Natural killer cell (primary cell): ENCODE measurements at regions not wholly inside any gene's neighbourhood (a gene's known extent, or its start where the extent isn't known, plus 50 kb on each side); places are given as distances from the start of the nearest gene placed in this dataset.
"Not testable (repeated sequence)": the region's sequence is repeated elsewhere in the genome, so short reads cannot be mapped to it uniquely, and the experiment has no call there.

Experiments
- ATAC-seq, 3 donors: fragments of 150-1000 bp in 2 of 3; fragments of 200-7000 bp in 1 of 3; cut with Tn5 transposase; 1 replicate in 1 of 3; 2 replicates in 2 of 3; pipeline ENCODE4 v1.10.0; 2021; ENCODE audit warnings: mild to moderate bottlenecking in 2 of 3, moderate library complexity in 2 of 3
- DNase-seq, 2 donors: peaks; one replicate each; pipeline versions ENCODE4 v3.0.0 to v3.0.0-alpha.2; 2013 to 2021; ENCODE audit warnings: mixed read lengths in 1 of 2
- H3K27ac ChIP-seq: one replicate; pipeline ENCODE4 v1.5.1; 2013; ENCODE audit warnings: mild to moderate bottlenecking, low read length
- H3K27me3 ChIP-seq: one replicate; pipeline ENCODE4 v1.6.1; 2013; ENCODE audit warnings: low read length; ENCODE audit not compliant: control insufficient read depth, insufficient read depth
- H3K36me3 ChIP-seq: one replicate; pipeline ENCODE4 v1.6.1; 2013; ENCODE audit warnings: low read length; ENCODE audit not compliant: control insufficient read depth, insufficient read depth
- H3K4me1 ChIP-seq: one replicate; pipeline ENCODE4 v1.6.1; 2013; ENCODE audit warnings: low read length; ENCODE audit not compliant: control insufficient read depth, insufficient read depth
- H3K4me3 ChIP-seq: one replicate; pipeline ENCODE4 v1.5.1; 2013; ENCODE audit warnings: low read length
- H3K9me3 ChIP-seq: one replicate; pipeline ENCODE4 v1.6.1; 2013; ENCODE audit warnings: low read length; ENCODE audit not compliant: control insufficient read depth, insufficient read depth
- H3K27ac Mint-ChIP-seq, 2 donors: one replicate each; pipeline ENCODE4 v1.8.0; 2022; ENCODE audit warnings: mild to moderate bottlenecking in 2 of 2, mixed read lengths in 2 of 2, moderate library complexity in 1 of 2
- H3K27me3 Mint-ChIP-seq, 2 donors: one replicate each; pipeline ENCODE4 v1.8.0; 2022; ENCODE audit warnings: low read depth in 2 of 2, mixed read lengths in 2 of 2
- H3K36me3 Mint-ChIP-seq: one replicate; pipeline ENCODE4 v1.8.0; 2022; ENCODE audit warnings: mixed read lengths
- H3K4me1 Mint-ChIP-seq, 2 donors: one replicate each; pipeline ENCODE4 v1.8.0; 2022; ENCODE audit warnings: mixed read lengths in 2 of 2
- H3K4me3 Mint-ChIP-seq: one replicate; pipeline ENCODE4 v1.8.0; 2022; ENCODE audit warnings: mild to moderate bottlenecking, moderate library complexity, mixed read lengths
- H3K9me3 Mint-ChIP-seq, 2 donors: one replicate each; pipeline ENCODE4 v1.8.0; 2022; ENCODE audit warnings: mixed read lengths in 2 of 2
- whole genome bisulfite sequencing: methylation state at CpG from one replicate; pipeline ENCODE4 v1.1.7; 2013; ENCODE audit warnings: missing lambda C conversion rate; ENCODE audit not compliant: insufficient coverage; 5-methylcytosine and 5-hydroxymethylcytosine counted together
- intact Hi-C: fragments of 100-400 bp; cut with micrococcal nuclease; formaldehyde crosslinking; loops from one replicate; pipeline ENCODE4 v1.14.2; 2022

DNA sequence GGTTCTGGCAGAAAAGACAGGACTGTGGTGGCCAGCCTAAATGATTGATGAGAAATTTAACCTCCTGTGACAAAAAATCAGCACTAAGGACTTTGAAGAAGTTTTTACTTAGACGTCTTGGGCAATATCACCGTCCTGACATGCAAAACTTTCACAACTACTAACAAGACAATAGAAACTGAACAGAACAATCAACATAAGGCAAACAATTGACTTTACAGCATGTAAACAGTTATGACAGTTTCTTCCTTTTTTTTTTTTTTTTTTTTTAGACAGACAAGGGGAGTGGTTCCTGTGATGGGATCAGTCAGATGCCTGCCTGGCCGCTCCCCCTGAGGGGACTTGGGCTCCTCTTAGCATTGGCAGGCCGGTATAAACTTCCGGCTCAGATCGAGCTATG lies 100.8 kb downstream of the ALG1L2 start:
- H3K4me3 Mint-ChIP-seq, H3K36me3 ChIP-seq, DNase-seq, H3K4me1 ChIP-seq, intact Hi-C loops, H3K9me3 Mint-ChIP-seq, H3K27ac Mint-ChIP-seq, H3K9me3 ChIP-seq, H3K27ac ChIP-seq, ATAC-seq, H3K27me3 ChIP-seq, H3K4me3 ChIP-seq, H3K36me3 Mint-ChIP-seq: not testable (repeated sequence)
- Mint-ChIP-seq H3K27me3 (peaks cover 9 to 10% of the 10 kb centered on the region in 2 donors), H3K4me1 (peaks cover 17 to 18% of the 10 kb centered on the region in 2 donors)
- WGBS, result 95% methylated on average over 6 of the region's 6 CpGs

- H3K27me3 ChIP-seq, H3K4me1 ChIP-seq, H3K27ac Mint-ChIP-seq, intact Hi-C loops, H3K9me3 ChIP-seq, H3K36me3 ChIP-seq, H3K9me3 Mint-ChIP-seq, H3K4me3 ChIP-seq, DNase-seq, H3K36me3 Mint-ChIP-seq, ATAC-seq, H3K4me3 Mint-ChIP-seq, H3K27ac ChIP-seq: not testable (repeated sequence)
- Mint-ChIP-seq H3K4me1 (peaks cover 17% of the 10 kb centered on the region in 2 donors), H3K27me3 (peaks cover 9 to 10% of the 10 kb centered on the region in 2 donors)
- 62% methylated on average over 5 of the region's 5 CpGs for WGBS
Observed at GRCh38 chr3:130183689-130184088, 102.1 kb downstream of the ALG1L2 start.

DNA sequence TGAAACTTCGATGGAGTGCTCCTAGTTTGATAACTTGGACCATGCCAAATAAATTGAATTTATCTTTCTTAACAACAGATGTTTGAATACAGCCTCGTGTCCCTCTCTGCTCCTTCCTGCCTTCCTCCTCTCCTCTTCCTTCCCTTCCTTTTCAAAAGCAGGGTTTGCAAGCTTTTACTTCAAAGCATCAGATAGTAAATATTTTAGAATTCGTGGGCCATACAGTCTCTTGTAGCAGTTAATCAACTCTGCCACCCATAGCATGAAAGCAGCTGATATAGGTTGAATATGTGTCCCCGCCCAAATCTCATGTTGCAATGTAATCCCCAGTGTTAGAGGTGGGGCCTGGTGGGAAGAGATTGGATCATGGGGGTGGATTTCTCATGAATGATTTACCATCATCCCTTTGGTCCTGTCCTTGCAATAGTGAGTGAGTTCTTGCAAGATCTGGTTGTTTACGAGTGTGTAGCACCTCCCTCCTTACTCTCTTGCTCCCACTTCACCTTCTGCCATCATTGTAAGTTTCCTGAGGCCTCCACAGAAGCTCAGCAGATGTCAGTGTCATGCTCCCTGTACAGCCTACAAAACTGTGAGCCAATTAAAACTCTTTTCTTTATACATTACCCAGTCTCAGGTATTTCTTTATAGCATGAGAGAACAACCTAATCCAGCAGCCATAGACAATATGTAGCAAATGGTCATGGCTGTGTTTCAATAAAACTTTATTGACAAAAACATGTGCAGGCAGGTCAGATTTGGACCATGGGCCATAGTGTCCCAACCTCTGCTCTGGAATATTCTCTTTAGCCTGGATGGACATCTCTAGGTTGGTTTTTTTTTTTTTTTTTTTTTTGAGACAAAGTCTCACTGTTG lies 102.8 kb downstream of the ALG1L2 start:
- H3K9me3 ChIP-seq, H3K27ac Mint-ChIP-seq, H3K27me3 ChIP-seq, DNase-seq, H3K27ac ChIP-seq, H3K4me3 Mint-ChIP-seq, H3K36me3 ChIP-seq, ATAC-seq, intact Hi-C loops, H3K9me3 Mint-ChIP-seq, H3K4me1 ChIP-seq, H3K36me3 Mint-ChIP-seq, H3K4me1 Mint-ChIP-seq, H3K4me3 ChIP-seq: not testable (repeated sequence)
- peaks cover 9 to 10% of the 10 kb centered on the region in 2 donors for H3K27me3 Mint-ChIP-seq
- 27% methylated on average over 2 of the region's 5 CpGs for WGBS

- H3K27ac ChIP-seq, DNase-seq, H3K4me1 ChIP-seq, H3K27me3 Mint-ChIP-seq, H3K4me3 ChIP-seq, H3K4me3 Mint-ChIP-seq, intact Hi-C loops, ATAC-seq, H3K27ac Mint-ChIP-seq, H3K4me1 Mint-ChIP-seq, H3K9me3 Mint-ChIP-seq, H3K9me3 ChIP-seq, H3K27me3 ChIP-seq, H3K36me3 ChIP-seq: not testable (repeated sequence)
- peaks cover 11% of the 10 kb centered on the region for H3K36me3 Mint-ChIP-seq
- WGBS, result 89% methylated on average over 1 of the region's 1 CpG
Observed at GRCh38 chr3:130201272-130201671, 119.6 kb downstream of the ALG1L2 start.

DNA sequence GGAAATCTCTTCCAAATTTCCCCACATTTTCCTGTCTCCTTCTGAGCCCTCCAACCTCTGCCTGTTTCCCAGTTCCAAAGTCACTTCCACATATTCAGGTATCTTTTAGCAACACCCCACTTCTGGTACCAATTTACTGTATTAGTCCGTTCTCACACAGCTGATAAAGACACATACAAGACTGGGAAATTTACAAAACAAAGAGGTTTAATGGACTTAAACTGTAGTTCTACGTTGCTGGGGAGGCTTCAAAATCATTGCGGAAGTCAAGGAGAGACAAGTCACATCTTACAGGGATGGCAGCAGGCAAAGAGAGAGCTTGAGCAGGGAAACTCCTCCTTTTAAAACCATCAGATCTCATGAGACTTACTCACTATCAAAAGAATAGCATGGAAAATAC lies 122.0 kb downstream of the ALG1L2 start:
- H3K27ac Mint-ChIP-seq, DNase-seq, intact Hi-C loops, H3K9me3 ChIP-seq, H3K9me3 Mint-ChIP-seq, H3K4me1 Mint-ChIP-seq, H3K4me3 Mint-ChIP-seq, H3K4me3 ChIP-seq, H3K36me3 ChIP-seq, ATAC-seq, H3K27me3 Mint-ChIP-seq, H3K27ac ChIP-seq, H3K4me1 ChIP-seq, H3K27me3 ChIP-seq: not testable (repeated sequence)
- 100% methylated on average over 2 of the region's 3 CpGs for WGBS
- peaks cover 11% of the 10 kb centered on the region for H3K36me3 Mint-ChIP-seq
